Activated CD8-positive, alpha-beta memory T cell treated with anti-CD3 and anti-CD28 coated beads, Interleukin-2, amount 50 U/mL, for 24 hours (primary cell): ENCODE measurements at regions not wholly inside any gene's neighbourhood (a gene's known extent, or its start where the extent isn't known, plus 50 kb on each side); places are given as distances from the start of the nearest gene placed in this dataset.

Source experiments
- DNase-seq: peaks from one replicate; pipeline ENCODE4 v3.0.0-alpha.2; 2020; ENCODE audit errors: extremely low read depth

DNA sequence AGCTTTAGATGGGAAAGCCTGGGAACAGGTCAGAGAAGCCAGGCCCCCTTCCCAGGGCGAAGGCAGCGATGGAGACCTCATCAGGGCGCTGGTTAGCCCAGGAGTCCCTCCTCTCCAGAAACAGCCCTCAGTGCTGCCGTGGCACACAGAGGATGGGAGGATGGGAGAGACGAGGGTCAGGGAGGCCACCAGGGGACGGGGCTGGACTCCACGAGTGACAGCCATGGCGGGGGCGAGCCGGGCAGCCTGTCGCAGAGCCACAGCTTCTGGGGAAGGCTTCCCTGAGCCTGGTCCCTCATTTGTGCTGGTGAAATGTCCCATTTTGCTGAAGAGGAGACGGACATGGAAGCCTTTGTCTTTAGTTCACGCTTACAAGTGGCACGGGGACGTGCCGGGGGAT lies 1390.5 kb downstream of the TBC1D22A start:
- DNase-seq = no peak

DNA sequence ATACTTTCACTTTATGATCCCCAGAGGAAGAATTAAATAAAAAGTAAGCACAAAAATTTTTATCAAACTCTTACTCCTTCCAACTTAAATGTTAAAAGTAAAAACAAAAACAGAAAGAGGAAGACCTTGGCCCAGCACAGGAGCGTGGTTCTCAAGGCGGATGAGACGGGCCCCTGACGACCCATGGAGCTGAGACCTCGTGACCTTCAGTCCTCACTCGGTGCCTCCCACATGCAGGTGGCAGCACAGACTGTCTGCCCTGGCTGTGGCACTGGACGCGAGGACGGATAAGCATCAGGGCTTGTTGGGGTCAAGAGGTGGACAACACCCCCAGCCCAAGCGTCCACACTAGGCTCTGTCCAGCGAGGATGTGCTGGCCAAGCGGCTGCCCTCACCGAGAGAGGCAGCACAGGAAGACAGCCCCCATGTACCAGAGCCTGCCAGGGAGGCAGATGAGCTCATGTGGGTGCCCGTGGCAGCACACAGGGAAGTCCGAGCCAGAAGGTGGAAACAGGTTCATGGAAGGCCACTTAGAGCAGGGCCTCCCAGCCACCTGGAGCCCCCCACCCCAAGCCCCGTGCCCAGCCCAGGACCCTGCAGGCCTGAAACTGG lies 1389.8 kb downstream of the TBC1D22A start:
- DNase-seq = no peak

DNA sequence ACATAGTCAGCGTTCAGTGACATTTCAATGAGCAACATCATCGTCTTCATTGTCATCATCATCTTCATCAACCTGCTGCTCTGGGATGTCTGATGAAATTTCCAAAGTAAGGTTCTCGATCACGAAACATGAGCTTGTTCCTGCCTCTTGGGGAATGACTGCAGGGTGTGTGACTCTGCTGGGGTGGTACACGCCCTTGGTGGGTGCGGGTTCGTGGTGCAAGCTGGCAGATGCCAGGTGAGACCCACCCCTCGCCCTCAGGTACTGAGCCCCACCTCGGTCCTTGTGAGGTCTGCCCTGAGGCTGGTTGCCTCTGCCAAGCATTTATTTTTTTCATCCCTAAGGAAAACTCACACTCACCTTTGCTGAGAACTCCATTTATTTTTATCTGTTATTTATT lies 1389.2 kb downstream of the TBC1D22A start:
- no peak for DNase-seq

DNA sequence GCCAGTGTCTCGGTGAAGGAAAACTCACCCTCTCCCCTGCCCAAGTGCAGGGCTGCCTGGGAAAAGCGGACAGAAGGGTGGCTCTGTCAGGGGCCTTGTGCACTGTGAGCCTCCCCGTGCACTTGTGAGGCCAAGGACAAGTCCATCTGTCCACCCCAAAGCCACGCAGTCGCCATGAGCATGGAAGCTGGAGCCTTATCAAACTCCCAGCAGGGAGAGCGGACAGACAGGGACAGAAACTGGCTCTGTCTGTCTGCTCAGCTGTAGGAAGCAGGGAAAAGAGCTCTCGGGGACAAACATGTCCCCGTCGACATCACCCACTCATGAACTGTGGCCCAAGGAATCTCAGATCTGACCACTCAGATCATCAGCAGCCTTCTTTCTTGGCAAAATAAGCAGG lies 1385.4 kb downstream of the TBC1D22A start:
- no peak for DNase-seq

DNA sequence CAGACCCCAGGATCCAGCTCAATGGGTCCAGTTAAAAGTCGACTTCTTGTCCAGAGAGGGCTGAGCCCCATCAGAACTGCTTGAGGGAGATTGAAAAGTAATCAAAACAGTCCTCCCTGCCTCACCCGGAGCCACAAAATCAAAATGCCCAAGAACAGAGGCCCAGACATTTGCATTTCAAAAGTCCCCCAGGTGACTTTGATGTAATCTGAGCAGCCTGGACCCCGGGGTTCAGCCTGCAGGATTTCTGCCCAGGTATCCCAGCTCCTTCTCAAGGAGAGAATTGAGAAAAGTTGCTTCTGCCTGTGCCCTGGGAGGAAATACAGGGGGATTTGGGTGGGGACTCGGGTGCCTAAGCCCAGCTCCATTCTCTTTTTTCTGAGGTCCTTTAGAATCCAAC lies 1385.0 kb downstream of the TBC1D22A start:
- DNase-seq = no peak

DNA sequence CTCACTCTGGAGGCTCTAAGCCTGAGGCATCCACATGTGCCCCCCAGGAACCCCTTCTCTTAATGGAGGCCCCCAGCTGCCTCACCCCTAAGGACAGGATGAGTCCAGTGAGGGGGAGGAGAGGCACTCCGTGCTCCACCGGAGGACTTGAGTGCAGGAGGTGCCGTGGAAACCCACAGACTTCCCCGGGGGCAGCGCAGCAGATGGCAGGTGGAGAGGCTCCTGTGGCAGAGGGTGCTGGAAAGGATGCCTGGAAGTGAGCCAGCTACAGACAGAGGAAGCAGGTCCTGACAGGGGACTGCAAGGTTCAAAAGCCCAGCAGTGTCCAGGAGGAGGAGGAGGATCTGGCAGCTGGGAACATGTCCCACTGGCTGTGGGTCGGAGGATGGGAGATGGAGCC lies 1384.0 kb downstream of the TBC1D22A start:
- no peak for DNase-seq

GRCh38 chr22:48145738-48146137 lies 1383.3 kb downstream of the TBC1D22A start:
- DNase-seq = no peak

DNA sequence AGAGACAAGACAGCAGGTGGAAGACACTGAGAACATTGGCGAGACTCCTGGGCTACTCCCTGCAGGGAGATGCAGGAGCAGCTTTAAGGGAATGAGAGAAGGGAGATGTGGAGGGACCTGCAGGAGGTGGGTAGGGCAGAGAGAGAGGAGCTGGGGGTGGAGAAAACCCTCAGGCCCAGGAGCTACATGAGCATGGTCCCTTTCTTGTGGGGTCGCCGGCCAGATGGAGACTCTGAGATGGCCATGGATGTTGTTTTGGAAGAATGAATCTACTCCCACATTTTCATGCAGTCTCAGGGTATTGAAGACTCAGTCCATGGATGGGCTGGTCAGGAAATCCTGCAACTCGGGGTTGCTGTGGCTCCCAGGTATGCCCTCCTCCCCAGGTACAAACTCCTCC lies 1381.9 kb downstream of the TBC1D22A start:
- DNase-seq = no peak

- DNase-seq = no peak
Observed at GRCh38 chr22:48143856-48144255, 1381.4 kb downstream of the TBC1D22A start.

DNA sequence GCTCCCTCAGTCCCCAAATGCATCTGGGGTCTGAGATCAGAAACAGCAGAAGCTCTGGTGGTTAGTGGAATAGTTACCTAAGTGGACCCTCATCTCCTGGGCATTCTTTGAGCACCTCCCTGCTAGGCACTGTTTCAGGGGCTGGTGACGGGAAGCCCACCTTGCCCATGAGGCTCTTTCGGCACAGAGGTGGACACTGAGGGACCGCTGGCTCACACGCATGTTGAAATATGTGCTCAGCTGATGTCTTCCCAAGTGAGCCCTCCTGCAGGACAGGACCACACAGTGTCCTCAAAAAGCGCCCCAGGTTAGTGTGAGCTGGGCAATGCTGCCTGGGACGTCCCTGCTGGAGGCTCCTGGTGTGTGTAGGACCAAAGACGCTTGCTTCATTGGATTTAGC lies 1379.9 kb downstream of the TBC1D22A start:
- no peak for DNase-seq

DNA sequence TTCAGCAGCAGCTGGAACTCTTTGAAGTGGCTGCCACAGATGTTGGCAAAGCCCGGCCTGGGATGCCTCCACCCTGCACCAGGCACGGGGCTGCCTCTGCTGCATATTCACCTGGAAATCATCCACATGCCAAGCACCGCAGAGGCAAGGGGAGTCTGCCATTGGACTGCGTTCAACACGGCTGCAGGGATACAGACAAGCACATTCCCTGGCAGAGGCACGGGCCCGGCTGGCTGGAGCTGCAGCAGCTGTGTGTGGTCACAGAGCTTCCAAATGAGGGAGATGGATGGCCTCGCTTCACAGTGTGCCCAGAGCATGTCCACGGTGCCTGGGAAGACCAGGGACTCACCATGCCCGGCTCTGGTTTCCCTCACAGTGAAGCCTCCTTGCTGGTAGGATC lies 1378.9 kb downstream of the TBC1D22A start:
- DNase-seq = no peak

- no peak for DNase-seq
Observed at GRCh38 chr22:48140261-48140813, 1377.9 kb downstream of the TBC1D22A start.

DNA sequence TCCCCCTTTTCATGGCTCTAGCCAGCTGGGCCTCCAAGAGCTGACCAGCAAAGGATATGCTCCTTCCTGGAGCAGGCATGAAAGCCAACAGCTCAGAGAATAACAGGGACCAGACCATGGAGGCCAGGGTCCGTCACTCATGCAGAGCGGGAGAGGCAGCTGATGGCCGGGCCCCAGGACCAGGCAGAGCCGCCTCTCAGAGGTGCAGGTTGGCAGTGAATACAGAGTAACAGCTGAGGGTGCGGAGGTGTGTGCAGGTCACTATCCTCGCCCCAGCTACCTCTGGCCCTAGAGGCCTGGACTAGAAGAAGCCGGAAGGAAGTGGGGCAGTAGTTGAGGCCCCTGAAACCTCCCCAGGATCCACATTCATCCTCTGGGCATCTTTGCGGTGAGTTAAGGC lies 1377.3 kb downstream of the TBC1D22A start:
- no peak for DNase-seq

GRCh38 chr22:48138855-48139254 lies 1376.4 kb downstream of the TBC1D22A start:
- no peak for DNase-seq

- DNase-seq = no peak
Observed at GRCh38 chr22:48138427-48138826, 1376.0 kb downstream of the TBC1D22A start.

DNA sequence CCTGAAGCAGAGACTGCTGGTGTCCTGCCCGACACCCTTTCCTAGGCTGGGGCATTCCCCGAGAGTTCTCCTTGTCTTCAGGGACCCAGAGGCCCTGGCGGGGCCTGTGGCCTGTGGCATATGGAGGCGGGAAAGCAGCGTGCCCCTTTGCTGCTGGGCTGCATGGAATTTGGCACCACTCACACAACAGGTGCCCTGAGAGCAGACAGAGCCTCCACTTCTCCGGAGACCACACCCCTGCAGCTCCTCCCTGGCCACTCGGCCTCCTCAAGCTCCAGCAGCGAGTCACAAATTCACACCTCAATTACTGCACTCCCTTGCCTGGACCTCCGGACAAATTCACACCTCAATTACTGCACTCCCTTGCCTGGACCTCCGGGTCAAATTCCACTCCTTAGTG lies 1375.2 kb downstream of the TBC1D22A start:
- no peak for DNase-seq

- DNase-seq = no peak
Observed at GRCh38 chr22:48135592-48135991, 1373.1 kb downstream of the TBC1D22A start.

DNA sequence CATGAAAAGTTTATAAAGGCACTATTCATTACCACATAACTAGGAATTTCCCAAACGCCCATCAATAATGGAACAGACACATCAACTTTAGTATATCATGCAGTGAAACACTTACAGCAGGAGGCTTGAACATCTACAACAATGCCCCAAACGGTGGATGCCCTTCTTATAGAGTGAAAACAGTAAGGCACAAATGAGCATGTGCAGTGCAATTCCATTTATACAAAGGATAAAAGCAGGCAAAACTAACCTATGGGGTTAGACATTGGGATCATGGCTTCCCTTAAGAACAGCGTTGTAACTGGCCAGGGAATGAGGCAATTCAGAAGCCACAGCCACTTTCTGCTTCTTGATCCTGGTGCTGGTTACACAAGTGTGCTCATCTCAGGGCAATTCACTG lies 1363.0 kb downstream of the TBC1D22A start:
- no peak for DNase-seq

DNA sequence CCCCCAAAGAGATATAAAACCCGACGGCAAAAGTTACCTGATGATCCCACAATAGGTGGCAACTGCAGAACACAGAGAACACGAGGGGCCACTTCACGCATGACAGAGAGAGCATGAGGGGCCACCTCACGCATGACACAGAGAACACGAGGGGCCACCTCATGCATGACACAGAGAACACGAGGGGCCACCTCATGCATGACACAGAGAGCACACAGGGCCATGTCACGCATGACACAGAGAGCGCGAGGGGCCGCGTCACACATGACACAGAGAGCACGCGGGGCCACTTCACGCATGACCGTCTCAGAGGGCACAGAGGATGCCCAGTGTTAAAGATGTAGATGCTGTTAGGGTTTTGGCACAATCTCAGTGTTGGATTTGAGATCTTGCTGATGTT lies 1359.5 kb downstream of the TBC1D22A start:
- DNase-seq = no peak

DNA sequence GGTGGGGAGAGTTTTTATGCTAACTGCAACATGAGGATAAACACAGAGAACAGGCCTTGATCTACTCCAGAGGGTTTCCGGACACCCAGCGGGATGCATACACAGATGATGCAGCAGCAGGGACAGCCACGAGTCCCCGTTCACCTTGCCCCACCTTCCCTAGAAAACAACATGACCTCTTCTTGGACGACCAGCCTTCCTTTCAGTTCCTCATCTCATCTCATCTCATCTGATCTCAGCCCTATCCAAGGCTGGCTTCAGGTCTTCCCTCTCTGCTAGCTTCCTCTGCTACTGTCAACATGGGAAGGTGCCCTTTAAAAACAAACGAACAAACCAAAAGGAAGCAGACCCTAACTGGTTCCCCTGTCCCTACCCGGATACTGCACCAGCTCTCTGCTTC lies 1356.2 kb downstream of the TBC1D22A start:
- no peak for DNase-seq

DNA sequence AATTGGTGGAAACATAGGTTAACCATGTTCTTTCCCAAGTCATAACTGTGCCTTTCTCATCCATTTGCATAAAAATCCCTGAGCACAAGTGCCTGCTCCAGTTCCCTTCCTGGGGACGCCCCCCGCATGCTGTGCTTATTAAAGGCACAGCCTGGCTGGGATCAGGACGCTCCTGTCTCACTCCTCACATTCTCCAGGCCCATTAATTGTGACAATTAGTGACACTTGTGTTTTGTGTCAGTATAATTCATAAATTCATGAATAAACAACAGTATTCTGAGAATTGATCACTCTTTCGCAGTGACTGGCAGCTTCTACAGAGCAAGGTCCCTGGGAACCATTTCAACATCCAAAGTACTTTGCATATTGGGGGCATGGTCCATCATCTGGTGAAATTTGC lies 1354.4 kb downstream of the TBC1D22A start:
- DNase-seq = no peak

- DNase-seq = no peak
Observed at GRCh38 chr22:48112687-48113521, 1350.5 kb downstream of the TBC1D22A start.

DNA sequence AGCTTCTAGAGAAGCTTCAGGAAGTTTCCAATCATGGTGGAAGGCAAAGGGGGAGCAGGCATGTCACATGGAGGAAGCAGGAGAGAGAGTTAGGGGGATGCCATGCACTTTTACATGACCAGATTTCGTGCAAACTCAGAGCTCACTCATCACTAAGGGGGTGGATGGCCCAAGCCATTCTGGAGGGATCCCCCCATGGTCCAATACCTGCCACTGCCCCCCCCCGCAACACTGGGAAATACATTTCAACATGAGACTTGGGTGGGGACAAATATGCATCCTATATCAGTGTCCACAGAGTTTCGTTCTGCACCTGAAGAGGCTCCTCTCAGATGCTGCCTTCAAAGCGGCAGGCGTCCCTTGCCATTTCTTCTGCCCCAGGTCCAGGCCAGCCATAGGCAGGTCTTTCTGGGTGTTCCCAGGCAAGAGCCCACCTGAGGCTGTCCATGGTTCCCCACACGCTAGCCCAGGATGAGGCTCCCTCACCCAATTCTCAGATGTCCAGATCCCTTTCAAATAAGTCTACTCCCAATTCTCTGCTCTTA lies 1344.3 kb downstream of the TBC1D22A start:
- no peak for DNase-seq
